Effector CD4-positive, alpha-beta T cell (primary cell): ENCODE measurements at regions not wholly inside any gene's neighbourhood (a gene's known extent, or its start where the extent isn't known, plus 50 kb on each side); places are given as distances from the start of the nearest gene placed in this dataset.
"Not testable (repeated sequence)": the region's sequence is repeated elsewhere in the genome, so short reads cannot be mapped to it uniquely, and the experiment has no call there.

ENCODE experiments used
- DNase-seq: peaks from one replicate; pipeline ENCODE4 v3.0.0-alpha.2; 2020

DNA sequence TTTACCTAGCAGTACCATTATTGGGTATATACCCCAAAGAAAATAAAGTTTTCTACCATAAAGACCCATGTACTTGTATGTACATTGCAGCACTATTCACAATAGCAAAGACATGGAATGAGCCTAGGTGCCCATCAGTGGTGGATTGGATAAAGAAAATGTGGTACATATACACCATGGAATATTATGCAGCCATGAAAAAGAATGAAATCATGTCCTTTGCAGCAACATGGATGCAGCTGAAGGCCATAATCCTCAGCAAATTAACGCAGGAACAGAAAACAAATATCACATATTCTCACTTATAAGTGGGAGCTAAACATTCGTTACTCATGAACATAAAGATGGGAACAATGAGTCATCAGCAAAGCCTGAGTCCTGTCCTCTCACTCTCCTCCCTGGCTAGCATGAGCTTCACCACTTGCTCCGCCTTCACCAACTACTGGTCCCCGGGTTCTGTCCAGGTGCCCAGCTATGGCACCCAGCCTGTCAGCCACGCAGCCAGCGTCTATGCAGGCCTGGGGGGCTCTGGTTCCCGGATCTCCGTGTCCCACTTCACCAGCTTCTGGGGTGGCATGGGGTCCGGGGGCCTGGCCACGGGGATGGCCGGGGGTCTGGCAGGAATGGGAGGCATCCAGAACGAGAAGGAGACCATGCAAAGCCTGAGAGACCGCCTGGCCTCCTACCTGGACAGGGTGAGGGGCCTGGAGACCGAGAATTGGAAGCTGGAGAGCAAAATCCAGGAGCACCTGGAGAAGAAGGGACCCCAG lies 562.1 kb downstream of the ZNF674 start:
- not testable (repeated sequence) for DNase-seq

DNA sequence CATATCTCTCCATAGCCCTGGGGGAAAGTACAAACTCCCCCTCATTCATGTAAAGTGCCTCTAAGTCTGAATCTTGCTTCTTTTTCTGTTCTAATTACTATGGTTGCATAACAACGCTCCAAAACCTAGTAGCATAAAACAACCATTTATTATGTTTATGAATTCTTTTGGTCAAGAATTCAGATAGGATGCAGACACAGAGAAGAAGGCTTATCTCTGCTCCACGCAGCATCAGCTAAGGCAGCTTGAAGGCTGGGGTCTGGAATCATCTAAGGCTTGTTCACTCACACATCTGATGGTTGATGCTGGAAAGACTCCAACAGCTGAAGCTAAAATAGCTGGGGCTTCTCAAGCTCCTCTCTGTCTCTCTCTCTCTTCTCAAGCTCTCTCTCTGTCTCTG lies 564.5 kb downstream of the ZNF674 start:
- DNase-seq: no peak

DNA sequence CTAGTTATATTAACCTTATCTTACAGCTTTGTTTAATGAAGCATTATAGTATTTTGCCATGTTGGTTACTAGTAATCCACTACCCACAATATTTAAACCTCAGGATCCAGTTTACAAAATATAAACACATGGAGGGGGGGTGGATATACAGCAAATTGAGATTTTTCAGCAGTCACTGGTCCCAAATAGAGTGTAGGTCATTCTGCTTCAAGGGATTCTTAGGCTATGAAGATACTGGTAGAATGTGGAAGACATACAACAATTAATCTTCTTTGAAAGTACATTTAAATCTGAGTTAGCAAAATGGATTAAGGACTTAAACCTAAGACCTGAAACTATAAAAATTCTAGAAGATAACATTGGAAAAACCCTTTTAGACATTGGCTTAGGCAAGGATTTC lies 569.6 kb downstream of the ZNF674 start:
- DNase-seq: no peak

DNA sequence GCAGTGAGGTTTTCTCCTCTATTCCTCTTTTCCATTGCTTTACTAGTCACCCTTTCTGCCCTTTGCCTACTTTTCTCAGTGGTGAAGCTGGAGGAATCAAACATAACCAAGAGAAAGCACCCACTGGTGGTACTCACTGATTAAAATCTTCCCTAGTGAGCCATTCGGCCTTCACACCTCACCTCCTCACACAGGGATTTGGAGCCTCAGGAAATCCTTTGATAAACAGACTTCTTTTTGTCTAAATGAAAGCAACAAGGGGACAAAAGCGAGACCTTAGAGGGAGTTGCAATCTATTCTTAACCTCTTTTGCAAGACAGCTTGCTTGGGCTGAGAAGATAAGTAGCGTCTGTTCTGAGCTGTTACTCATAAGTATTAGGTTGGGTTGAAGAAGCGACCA lies 572.6 kb downstream of the ZNF674 start:
- DNase-seq: no peak

DNA sequence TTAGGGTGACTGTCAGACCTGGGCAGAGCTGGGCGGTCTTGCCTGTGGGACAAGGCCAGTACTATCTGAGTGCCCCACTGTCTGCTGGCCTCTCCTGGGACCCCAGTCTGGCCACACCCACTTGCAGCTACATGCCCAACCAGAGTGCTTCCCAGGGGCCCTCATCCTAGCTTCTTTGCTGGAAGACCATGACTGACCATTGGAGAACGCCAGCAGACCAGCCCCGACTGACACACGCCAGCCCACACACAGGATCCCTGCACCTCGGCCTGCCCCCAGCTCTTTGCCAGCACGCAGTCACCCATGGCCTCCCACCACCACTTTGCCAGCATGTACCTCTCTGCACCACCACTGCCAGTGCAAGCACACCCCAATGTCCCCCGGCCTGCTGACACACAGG lies 585.7 kb downstream of the ZNF674 start:
- no peak for DNase-seq

DNA sequence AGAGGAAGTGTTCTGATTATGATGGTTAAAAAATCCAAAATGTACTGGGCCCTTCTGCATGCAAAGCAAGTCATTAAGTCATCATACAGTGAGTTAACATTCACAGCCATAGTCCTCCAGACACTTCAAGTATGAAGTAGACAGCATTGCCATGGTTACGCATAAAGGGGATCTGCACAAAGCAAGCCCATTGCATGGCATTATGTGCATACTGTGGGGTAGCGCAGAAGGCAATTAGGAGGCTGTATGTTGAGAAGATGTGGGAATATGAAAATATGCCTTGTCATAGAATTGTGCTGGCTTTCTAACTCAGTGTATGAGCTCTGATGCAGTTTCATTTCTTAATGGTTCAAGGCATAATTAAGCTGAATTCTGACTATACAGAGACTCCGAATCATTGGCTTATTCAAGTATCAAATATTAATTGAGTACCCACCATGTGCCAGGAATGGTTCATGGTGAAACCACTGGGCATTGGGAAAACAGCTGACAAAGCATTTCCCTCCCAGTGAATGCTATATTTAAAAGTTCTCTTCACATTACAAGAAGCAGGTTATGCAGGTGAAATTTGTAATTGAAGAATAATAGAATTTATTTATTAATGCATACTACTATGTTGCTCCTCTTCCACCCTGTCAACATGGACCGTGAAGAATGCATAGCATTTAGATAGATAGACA lies 588.9 kb downstream of the ZNF674 start:
- no peak for DNase-seq

DNA sequence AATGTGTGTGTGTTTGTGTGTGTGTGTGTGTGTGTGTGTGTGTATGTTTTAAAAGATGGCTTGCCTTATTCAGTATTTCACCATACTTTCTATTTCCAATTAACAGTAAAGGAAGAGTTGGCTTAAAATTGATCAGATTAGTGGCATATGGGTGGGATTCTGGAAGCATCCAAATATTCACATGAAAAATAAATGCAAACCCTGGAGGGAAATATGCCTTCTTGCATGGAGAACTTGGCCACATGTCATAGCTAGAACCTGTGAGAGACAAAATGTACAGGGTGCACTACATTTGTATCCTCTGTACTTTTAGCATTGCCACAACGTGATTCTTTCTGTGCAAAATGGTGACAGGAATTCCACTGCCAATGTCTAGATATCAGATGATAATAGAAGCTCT lies 589.6 kb downstream of the ZNF674 start:
- DNase-seq: no peak

DNA sequence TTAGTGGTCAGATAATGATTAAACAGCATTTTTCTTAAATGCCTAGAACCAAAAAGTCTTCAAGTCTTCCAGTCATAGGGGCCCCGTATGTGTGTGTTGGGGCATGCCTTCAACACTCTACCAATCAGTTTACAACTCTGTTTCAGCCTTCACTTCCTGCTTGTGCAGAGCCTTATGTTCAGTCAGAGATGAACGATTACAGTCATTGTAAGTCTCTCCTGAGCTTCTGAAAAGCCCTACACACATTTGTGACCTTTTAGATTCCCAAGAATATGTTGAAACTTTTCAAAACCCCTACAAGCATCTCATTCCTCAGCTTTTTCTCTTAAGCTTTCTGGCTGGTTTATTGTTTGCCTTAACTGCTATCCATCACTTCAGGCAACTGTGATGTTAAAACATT lies 591.2 kb downstream of the ZNF674 start:
- no peak for DNase-seq

DNA sequence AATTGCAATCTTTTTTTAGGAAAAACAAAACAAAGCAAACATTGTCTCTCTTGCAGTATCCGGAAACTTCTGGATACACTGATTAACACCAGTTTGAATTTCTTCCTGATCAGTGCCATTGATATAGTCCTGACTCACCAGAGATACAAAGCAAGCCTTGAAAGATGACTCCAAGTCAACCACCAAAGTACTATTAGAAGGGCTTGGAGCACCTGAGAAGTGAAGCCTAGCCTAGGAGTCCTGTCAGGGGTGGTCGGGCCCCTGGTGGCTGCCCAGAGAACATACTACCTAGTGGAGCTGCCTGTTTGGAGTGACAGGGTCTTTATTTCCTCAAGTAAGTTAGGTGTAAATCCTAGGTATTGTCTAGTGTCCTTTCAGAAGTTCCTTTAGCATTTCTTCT lies 593.2 kb downstream of the ZNF674 start:
- no peak for DNase-seq

DNA sequence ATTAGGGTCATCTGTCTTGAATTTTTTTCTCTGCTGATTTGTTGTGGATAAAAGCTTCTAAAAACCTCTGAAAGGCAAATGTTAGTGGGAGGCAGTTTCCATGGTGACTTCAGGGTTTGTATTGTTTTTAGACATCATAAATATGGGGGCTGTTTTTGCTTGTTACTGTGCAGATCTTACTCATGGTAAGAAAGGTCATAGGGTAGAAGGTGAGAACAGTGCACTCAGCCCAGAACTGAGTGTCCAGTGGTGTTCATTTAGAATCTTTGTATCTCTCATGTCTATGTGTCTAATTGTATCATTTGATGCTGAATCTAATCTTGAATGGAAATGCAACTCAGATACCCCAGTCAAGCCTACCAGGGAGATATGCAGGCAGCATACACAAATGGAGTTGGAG lies 609.8 kb downstream of the ZNF674 start:
- no peak for DNase-seq

DNA sequence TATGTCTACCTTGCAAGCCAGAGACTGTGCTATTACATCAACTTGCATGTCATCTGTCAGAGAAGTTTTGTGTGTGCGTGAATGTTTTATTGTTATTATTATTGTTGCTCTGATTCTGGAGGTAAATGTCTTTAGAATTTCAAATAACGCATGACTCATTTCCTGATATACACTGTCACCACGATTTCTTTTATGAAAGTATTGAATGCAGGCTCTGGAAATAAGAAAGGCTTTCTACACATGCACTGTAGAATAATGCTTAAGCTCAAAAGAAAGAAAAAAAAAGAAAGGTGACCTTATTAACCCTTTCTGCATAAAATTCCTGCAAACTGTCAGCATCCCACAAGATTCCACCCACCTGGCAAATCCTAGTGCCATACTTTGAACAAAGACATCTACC lies 632.9 kb downstream of the ZNF674 start:
- DNase-seq: no peak

DNA sequence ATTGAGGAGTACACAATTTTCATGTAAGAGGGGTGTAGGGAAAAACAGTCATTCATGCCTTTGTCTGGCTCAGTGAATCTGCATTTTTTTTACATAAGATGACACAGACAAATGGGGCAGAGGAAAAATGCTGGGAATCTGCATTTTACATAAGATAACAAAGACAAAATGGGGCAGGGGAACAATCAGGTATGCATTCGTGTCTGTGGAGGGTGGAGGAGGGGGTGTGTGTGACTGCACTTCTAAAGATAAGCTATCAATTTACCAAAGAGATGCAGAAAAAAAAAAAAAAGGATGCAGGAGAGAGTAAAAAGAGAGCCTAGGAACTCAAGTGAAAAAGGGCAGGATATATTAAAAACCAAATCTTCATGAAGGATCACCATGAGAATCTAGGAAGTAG lies 637.4 kb downstream of the ZNF674 start:
- DNase-seq: no peak

DNA sequence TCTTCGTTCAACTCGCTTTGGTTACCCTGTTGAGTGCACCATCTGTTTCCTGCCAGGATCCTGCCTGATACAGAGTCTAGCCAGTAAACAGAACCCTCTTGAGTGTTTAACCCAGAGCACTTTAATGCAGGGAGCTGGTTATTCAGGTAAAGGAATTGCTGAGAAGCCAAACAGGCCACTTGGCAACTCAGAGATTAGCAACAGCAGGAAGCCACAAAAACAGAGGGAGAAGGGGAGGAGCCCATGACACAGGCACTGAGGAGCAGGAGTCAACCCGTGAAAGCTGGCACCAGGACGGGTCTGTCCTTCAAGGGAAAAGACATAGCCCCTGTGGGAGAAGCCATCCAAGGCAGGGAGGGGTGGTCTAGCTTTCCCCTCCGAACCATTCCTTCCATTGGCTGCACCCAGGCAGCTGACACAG lies 641.4 kb downstream of the ZNF674 start:
- DNase-seq: no peak

DNA sequence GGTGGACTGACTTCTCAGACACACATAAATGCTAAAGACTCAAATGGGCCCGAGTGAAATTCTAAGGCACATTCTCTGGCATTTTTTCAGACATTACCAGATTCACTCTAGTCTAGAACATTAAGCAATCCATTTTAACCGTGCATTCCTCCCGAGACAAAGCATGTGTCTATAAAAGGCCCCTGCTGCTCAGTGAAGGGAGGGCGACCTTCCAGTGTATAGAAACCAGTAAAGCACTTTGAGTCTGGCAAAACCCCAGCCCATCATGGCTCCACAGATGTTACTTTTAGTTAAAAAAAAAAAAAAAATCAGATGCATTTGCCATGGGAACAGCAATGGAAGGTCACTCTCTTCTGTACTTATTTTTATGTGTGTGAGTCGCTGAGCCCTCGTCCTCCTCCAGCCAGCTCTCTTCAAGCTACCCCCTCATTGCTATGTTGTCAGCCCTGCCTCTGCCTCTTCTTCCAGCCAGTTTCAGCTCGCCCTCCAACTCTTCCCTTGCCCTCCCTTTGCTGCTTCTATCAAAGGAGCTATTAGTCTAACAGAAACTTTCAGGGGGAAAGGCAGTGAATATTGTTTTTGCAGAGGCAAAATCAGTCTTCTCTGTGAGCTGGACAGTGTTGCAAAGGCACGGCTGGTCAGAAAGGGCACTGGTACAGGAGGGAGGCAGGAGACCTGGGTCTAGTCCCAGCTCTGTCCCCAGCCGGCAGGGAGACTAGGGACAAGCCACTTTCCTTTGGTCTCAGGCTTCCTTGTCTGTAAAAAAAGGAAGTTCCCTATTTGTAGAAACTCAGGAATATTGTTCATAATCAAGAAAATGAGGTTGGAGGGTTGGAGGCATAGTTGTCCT lies 644.2 kb downstream of the ZNF674 start:
- no peak for DNase-seq

DNA sequence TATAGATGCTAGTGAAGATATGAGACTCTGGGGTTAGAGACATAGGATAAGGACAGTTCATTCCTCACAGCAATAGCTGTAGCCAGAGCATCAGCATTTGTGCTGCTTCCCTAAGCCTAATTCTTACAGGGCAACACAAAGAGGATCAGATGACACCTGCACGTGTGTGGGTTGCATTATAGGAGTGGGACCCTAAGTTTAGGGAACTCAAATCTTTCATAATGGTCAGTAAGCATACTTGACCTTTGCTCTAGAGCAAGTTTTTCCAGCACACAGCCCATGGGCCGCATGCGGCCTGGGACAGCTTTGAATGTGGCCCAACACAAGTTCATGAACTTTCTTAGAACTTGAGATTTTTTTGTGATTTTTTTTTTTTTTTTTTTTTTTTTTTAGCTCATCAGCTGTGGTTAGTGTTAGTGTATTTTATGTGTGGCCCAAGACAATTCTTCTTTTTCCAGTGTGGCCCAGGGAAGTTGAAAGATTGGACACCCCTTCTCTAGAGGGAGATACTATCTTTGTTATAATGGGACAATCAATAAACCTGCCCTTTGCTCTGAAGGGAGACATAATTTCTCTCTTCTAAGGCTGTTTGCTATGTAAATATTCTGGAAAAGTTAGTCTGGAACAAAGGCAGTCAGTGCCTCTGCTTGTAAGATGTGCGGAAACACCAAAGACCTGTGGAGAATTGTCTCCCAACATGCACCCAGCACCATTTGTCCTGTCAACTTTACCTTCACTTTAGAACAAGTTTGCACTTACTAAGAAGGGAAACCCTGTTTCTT lies 650.2 kb downstream of the ZNF674 start:
- DNase-seq: no peak

DNA sequence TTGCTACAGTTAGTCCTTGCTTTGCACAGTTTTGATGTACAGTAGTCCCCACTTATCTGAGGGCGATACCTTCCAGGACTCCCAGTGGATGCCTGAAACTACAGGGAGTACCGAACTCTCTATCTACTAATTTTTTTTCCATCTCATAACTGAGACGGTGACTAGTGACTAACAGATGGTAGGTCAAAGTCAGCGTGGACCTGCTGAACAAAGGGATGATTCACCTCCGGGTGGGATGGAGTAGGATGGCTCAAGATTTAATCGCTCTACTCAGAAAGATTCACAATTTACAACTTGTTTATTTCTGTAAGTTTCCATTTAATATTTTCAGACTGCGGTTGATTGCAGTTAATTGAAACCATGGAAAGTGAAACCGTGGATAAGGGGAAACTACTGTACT lies 655.8 kb downstream of the ZNF674 start:
- DNase-seq: no peak

DNA sequence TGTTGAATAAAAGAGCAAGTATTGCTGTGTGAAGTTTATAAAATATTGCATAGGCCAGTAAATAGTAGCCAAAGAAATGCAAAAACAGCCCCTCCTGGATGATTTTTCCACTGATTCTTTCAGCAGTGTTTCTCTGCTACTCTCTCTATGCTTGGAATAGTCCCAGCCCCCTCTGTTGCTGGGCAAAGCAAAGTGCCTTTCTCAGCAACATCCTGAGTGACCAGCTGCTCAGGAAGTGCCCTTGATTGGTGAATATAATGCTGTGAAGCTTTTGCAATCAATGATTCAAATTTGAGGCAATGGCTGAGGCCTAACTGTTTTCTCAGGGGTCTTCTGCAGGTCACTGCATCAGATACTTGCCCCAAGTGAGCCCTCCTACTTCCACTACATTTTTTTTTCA lies 656.7 kb downstream of the ZNF674 start:
- no peak for DNase-seq

DNA sequence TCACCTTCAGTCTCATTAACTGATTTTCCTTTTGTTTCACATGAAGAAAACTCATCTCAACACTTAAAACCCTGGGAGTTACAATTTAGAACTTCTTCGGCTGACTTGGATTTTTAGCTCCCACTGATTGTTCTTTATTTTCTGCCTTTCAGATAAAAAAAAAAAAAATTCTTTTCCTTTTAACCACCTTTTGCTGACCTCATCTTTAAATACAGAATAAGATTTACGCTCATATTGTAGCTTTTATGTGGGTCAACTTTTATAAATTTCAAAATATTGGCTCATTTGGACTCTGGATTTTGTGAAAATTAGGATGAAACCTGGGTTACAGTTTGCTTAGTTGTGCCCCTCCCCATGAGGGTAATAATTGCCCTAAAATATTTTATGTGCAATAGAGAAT lies 659.3 kb downstream of the ZNF674 start:
- DNase-seq: no peak

DNA sequence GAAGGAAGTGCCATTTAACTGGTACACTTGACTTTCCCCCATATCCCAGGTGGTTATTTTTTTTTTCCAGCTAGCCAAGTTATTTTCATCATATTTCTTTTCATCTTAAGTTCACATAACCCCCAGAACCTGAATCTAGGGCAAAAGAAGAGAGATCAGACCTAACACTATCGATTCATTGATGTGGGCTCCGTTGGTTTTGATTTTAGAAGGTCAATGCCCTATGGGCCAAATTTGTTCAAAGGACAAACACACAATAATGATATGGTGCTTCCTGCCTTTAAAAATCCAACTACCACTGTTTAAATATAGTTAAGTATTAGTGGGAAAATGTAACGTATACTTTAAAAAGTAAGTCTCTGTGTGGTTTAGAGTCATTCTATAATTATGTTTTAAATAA lies 665.7 kb downstream of the ZNF674 start:
- no peak for DNase-seq

DNA sequence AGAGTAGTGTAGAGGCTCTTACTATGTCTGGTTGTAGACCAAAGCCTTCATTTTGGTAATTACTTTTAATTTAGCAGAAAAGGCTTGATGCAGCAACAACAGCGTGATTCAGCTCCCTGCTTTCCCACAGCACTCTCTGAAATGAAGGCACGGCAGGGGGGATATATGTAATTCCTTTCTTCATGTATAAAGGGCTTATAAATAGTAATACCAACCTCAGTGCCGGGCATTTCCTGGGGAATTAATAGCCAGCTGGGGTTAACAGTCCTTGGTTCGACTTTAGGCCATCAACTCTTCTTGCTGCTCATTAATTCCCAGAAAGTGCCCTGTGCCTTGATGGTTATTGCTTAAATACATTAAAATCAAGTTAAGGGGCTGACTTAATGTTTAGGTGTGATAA lies 669.0 kb downstream of the ZNF674 start:
- no peak for DNase-seq

DNA sequence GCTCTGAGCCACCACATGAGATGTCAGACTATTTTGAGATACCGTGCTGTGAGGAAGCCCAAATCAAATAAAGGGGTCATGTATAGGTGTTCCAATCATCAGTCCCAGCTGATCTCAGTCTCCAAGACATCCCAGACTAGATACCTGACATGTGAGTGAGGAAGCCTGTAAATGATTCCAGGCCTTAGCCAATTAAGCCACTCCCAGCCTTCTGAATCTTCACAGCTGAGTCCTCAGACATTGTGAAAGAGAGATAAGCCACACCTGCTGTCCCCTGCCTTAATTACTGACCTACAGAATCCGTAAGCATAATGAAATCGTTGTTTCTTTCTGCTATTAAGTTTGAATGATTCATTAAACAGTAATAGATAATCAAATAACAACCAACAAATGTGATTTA lies 671.4 kb downstream of the ZNF674 start:
- no peak for DNase-seq

DNA sequence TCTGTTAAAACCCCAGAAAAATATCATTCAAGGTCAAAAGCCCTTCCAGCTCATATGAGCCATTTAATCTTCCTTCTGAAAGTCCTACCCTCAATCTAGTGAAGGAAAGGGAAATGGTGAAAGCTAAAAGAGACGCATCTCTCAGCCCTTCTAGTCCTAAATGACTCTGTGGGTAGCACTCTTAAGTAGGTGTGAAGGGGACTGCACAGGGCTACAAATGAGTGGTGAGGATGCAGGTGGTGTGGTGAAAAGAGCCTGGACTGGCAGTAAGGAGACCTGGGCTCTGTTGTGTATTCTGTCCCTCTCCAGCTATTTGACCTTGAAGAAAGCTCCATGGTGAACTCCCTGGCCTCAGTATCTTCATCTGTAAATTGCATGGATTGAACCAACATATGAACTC lies 671.8 kb upstream of the DIPK2B start:
- no peak for DNase-seq

DNA sequence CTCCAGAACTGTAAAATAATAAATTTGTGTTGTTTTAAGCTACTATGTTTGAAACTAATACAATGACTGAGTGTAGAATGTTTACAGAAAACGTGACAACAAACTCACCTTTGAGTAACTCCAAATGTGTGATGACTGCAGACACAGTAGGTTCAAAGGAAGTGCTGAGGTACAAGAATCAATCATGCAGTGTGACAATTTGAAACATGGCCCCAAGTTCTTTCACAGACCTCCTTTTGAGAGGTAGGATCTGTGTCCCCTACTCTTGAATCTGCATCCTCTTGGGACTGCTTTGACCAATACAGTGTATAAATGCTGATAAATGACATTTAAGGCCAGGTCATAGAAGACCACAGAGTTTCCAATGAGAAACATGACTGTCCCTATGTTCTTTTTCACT lies 667.7 kb upstream of the DIPK2B start:
- no peak for DNase-seq
